ENCODE measurements at regions not wholly inside any gene's neighbourhood (a gene's known extent, or its start where the extent isn't known, plus 50 kb on each side); places are given as distances from the start of the nearest gene placed in this dataset.

DNA sequence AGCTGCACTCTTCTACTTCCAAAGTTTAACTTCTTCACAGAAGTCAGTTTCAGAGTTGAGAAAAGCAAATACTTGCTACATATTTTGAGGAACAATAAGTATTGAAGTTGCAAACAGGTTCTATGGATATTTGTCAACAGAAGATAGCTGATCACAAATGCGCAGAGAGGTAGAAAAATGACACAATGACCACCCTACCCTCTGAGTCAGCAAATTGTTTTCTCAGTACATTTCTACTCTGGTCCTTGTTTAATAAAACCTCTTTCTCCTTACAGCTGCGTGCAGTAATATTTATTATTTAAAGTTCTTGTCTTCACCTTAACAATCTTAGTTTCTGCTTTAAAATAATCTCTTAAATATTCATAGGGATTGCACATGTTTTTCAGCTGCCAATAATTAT is 855.1 kb upstream of the CTNND2 start:
- TF ChIP-seq, protein P1, sequence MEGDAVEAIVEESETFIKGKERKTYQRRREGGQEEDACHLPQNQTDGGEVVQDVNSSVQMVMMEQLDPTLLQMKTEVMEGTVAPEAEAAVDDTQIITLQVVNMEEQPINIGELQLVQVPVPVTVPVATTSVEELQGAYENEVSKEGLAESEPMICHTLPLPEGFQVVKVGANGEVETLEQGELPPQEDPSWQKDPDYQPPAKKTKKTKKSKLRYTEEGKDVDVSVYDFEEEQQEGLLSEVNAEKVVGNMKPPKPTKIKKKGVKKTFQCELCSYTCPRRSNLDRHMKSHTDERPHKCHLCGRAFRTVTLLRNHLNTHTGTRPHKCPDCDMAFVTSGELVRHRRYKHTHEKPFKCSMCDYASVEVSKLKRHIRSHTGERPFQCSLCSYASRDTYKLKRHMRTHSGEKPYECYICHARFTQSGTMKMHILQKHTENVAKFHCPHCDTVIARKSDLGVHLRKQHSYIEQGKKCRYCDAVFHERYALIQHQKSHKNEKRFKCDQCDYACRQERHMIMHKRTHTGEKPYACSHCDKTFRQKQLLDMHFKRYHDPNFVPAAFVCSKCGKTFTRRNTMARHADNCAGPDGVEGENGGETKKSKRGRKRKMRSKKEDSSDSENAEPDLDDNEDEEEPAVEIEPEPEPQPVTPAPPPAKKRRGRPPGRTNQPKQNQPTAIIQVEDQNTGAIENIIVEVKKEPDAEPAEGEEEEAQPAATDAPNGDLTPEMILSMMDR (IDR thresholded peaks at IDR 0.05) = no peak
- TF ChIP-seq EP300 (IDR thresholded peaks at IDR 0.05) = no peak

Data from sigmoid colon (tissue), 4 donors.